Neuronal stem cell (in vitro differentiated cells): ENCODE measurements at regions not wholly inside any gene's neighbourhood (a gene's known extent, or its start where the extent isn't known, plus 50 kb on each side); places are given as distances from the start of the nearest gene placed in this dataset.

Experiments
- DNase-seq: peaks from one replicate; pipeline ENCODE4 v3.0.0-alpha.2; 2013; ENCODE audit warnings: low spot score
- H2AFZ ChIP-seq: one replicate; pipeline ENCODE4 v1.6.1; 2013; ENCODE audit warnings: mild to moderate bottlenecking, low read length, inconsistent platforms
- H2AK5ac ChIP-seq: 2 replicates; pipeline ENCODE4 v1.6.1; 2013; ENCODE audit warnings: low read depth, mild to moderate bottlenecking, inconsistent platforms, low read length, moderate library complexity, mixed read lengths
- H2BK120ac ChIP-seq: 2 replicates; pipeline ENCODE4 v1.6.1; 2013; ENCODE audit warnings: low read depth, mild to moderate bottlenecking, inconsistent platforms, low read length, moderate library complexity, mixed read lengths
- H2BK12ac ChIP-seq: one replicate; pipeline ENCODE4 v1.6.1; 2013; ENCODE audit warnings: low read length, inconsistent platforms
- H2BK15ac ChIP-seq: 2 replicates; pipeline ENCODE4 v1.6.1; 2013; ENCODE audit warnings: mild to moderate bottlenecking, low read length, inconsistent platforms, mixed read lengths
- H2BK5ac ChIP-seq: one replicate; pipeline ENCODE4 v1.6.1; 2013; ENCODE audit warnings: inconsistent platforms, mild to moderate bottlenecking, low read length, moderate library complexity
- H3K14ac ChIP-seq: one replicate; pipeline ENCODE4 v1.6.1; 2013; ENCODE audit warnings: low read length, inconsistent platforms
- H3K18ac ChIP-seq: 2 replicates; pipeline ENCODE4 v1.6.1; 2013; ENCODE audit warnings: low read length, inconsistent platforms
- H3K23ac ChIP-seq: 2 replicates; pipeline ENCODE4 v1.6.1; 2013; ENCODE audit warnings: low read depth, mild to moderate bottlenecking, mixed read lengths, low read length, inconsistent platforms; ENCODE audit not compliant: poor library complexity
- H3K27ac ChIP-seq: replicated peaks from 3 replicates; pipeline ENCODE4 v1.5.1; 2013; ENCODE audit warnings: low read length, inconsistent platforms
- H3K27me3 ChIP-seq, 3 experiments: 2 replicates each; pipeline ENCODE4 v1.6.1; 2013; ENCODE audit warnings: low read length in 3 of 3, mild to moderate bottlenecking in 2 of 3, inconsistent platforms in 1 of 3, low read depth in 1 of 3, mixed read lengths in 1 of 3, moderate library complexity in 1 of 3; ENCODE audit not compliant: control insufficient read depth in 3 of 3, insufficient read depth in 3 of 3
- H3K36me3 ChIP-seq, 2 donors: replicated peaks in 1 of 2; 2 replicates each; pipeline ENCODE4 v1.6.1; 2013; ENCODE audit warnings: low read length in 2 of 2; ENCODE audit not compliant: control insufficient read depth in 2 of 2, insufficient read depth in 2 of 2
- H3K4ac ChIP-seq: 2 replicates; pipeline ENCODE4 v1.6.1; 2013; ENCODE audit warnings: inconsistent platforms, mild to moderate bottlenecking, low read length, moderate library complexity
- H3K4me1 ChIP-seq, 2 donors: 1 replicate in 1 of 2; 2 replicates in 1 of 2; pipeline ENCODE4 v1.6.1; 2013; ENCODE audit warnings: low read length in 2 of 2, low read depth in 1 of 2; ENCODE audit not compliant: control insufficient read depth in 2 of 2, insufficient read depth in 1 of 2
- H3K4me2 ChIP-seq: one replicate; pipeline ENCODE4 v1.6.1; 2013; ENCODE audit warnings: mild to moderate bottlenecking, low read length, inconsistent platforms; ENCODE audit not compliant: insufficient read depth, poor library complexity, severe bottlenecking
- H3K4me3 ChIP-seq, 2 donors: 2 replicates each; pipeline ENCODE4 v1.5.1; 2013; ENCODE audit warnings: low read length in 2 of 2, mild to moderate bottlenecking in 2 of 2, inconsistent platforms in 1 of 2, moderate library complexity in 1 of 2
- H3K79me1 ChIP-seq: one replicate; pipeline ENCODE4 v1.6.1; 2013; ENCODE audit warnings: low read depth, mild to moderate bottlenecking, inconsistent platforms, low read length, moderate library complexity
- H3K9ac ChIP-seq: one replicate; pipeline ENCODE4 v1.6.1; 2013; ENCODE audit warnings: mild to moderate bottlenecking, low read depth, low read length, inconsistent platforms; ENCODE audit not compliant: poor library complexity
- H3K9me3 ChIP-seq, 2 donors: replicated peaks in 1 of 2; 2 replicates each; pipeline versions ENCODE3 to v1.6.1; 2013; ENCODE audit warnings: low read length in 2 of 2, mild to moderate bottlenecking in 2 of 2, inconsistent platforms in 1 of 2, low read depth in 1 of 2, mixed read lengths in 1 of 2, moderate library complexity in 1 of 2; ENCODE audit not compliant: control insufficient read depth in 2 of 2, insufficient read depth in 1 of 2
- H4K8ac ChIP-seq: one replicate; pipeline ENCODE4 v1.6.1; 2013; ENCODE audit warnings: low read depth, mild to moderate bottlenecking, inconsistent platforms, low read length, moderate library complexity
- H4K91ac ChIP-seq: one replicate; pipeline ENCODE4 v1.6.1; 2013; ENCODE audit warnings: low read length, low read depth, mild to moderate bottlenecking, inconsistent platforms; ENCODE audit not compliant: poor library complexity
- WGBS, 2 donors: extraction: QIAGEN DNeasy Blood & Tissue Kit; methylation state at CpG; one replicate each; pipeline ENCODE4 v1.1.7; 2013; ENCODE audit warnings: missing lambda C conversion rate in 2 of 2, mixed read lengths in 1 of 2; ENCODE audit not compliant: insufficient read length in 2 of 2, insufficient replicate concordance in 1 of 2; ENCODE audit errors: extremely low coverage in 2 of 2; 5-methylcytosine and 5-hydroxymethylcytosine counted together

- no peak overlapping the region for H2BK5ac ChIP-seq
- H3K27me3 ChIP-seq: peaks cover 0 to 3% (median 0%) of the 10 kb centered on the region in 3 experiments
- no peak overlapping the region for H4K91ac ChIP-seq
- no peak overlapping the region for H3K27ac ChIP-seq
- H2BK15ac ChIP-seq: no peak overlapping the region
- H2AFZ ChIP-seq: peak overlapping the region; percentile 62
- no peak overlapping the region for H4K8ac ChIP-seq
- H3K4me3 ChIP-seq: no peak overlapping the region
- H3K4me1 ChIP-seq: peaks cover 6 to 22% of the 10 kb centered on the region in 2 donors
- no peak for DNase-seq
- H2AK5ac ChIP-seq: peak overlapping the region; percentile 28
- H3K14ac ChIP-seq: peak overlapping the region; percentile 21
- H3K9ac ChIP-seq: no peak overlapping the region
- H3K23ac ChIP-seq: no peak overlapping the region
- H3K18ac ChIP-seq: peak overlapping the region; percentile 52
- no peak overlapping the region for H3K4me2 ChIP-seq
- H3K9me3 ChIP-seq: no peaks in the 10 kb centered on the region
- WGBS, 2 donors: no CpG with 5 or more reads among the region's 17 CpGs
- H3K36me3 ChIP-seq: no peaks in the 10 kb centered on the region
- no peak overlapping the region for H2BK120ac ChIP-seq
- H2BK12ac ChIP-seq: no peak overlapping the region
- H3K79me1 ChIP-seq: peaks cover 1% of the 10 kb centered on the region
- no peak overlapping the region for H3K4ac ChIP-seq
Observed at GRCh38 chrX:39477031-39477761, 620.6 kb downstream of the BCOR start.

DNA sequence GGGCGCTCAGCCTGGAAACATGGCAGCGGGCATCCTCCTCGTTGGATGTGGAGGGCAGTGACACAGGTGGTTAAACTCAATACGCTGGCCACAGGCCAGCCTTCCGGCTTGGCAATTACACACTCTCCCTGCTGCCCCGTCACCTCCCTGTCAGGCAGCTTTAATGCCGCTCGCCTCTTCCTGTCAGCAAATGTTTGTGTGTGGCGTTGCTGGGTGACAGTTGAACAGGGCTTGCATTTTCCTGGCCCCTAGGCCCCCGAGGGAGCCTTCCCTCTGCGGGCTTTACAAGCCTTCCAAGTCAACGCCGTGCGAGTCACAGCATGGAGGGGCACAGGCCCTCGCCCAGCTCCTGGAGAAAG lies 620.0 kb downstream of the BCOR start:
- no peak overlapping the region for H3K27ac ChIP-seq
- no CpG with 5 or more reads among the region's 15 CpGs for WGBS, 2 donors
- no peak overlapping the region for H3K23ac ChIP-seq
- peaks cover 6 to 22% of the 10 kb centered on the region in 2 donors for H3K4me1 ChIP-seq
- peaks cover 1% of the 10 kb centered on the region for H3K79me1 ChIP-seq
- no peak overlapping the region for H3K4me2 ChIP-seq
- H3K14ac ChIP-seq: no peak overlapping the region
- peak overlapping the region; percentile 52 for H3K18ac ChIP-seq
- H2BK120ac ChIP-seq: no peak overlapping the region
- no peak overlapping the region for H2BK12ac ChIP-seq
- no peak for DNase-seq
- no peak overlapping the region for H4K8ac ChIP-seq
- no peaks in the 10 kb centered on the region for H3K36me3 ChIP-seq
- H2AK5ac ChIP-seq: peak overlapping the region; percentile 28
- no peak overlapping the region for H2BK15ac ChIP-seq
- H2BK5ac ChIP-seq: no peak overlapping the region
- no peaks in the 10 kb centered on the region for H3K9me3 ChIP-seq
- no peak overlapping the region for H4K91ac ChIP-seq
- H3K9ac ChIP-seq: no peak overlapping the region
- H3K4me3 ChIP-seq: no peak overlapping the region
- H2AFZ ChIP-seq: peak overlapping the region; percentile 62
- H3K4ac ChIP-seq: no peak overlapping the region
- H3K27me3 ChIP-seq: peaks cover 0 to 3% (median 0%) of the 10 kb centered on the region in 3 experiments

DNA sequence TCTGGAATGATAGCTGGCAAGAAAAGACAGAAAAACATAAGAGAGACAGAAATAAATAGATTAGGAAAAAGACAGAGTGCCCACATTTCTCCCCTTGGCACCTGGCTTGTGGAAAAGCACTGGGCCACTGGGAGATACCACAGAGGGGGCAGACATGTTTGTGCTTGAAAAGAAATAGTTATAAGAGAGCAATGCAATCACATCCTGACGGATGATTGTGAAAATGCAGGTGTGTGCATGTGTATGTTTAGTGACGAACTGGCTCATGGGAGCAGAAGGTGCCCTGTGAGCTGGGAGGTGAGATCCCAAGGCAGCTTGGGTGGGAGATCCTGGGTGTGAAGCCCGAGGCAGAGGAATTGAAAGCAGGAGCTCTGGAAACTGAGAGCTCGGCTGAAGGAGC lies 617.9 kb downstream of the BCOR start:
- Histone ChIP-seq H3K27me3 (peaks cover 0 to 3% (median 0%) of the 10 kb centered on the region in 3 experiments), H2BK120ac (no peak overlapping the region), H2AFZ (no peak overlapping the region), H3K36me3 (no peaks in the 10 kb centered on the region), H4K91ac (no peak overlapping the region), H3K4me2 (no peak overlapping the region), H3K27ac (no peak overlapping the region), H3K9ac (no peak overlapping the region), H3K79me1 (peaks cover 1% of the 10 kb centered on the region), H2AK5ac (no peak overlapping the region), H3K14ac (no peak overlapping the region), H2BK15ac (no peak overlapping the region), H2BK5ac (no peak overlapping the region), H3K9me3 (no peaks in the 10 kb centered on the region), H3K23ac (no peak overlapping the region), H2BK12ac (no peak overlapping the region), H3K18ac (peak overlapping the region; percentile 48), H4K8ac (no peak overlapping the region), H3K4me3 (no peak overlapping the region), H3K4me1 (peaks cover 6 to 18% of the 10 kb centered on the region in 2 donors), H3K4ac (no peak overlapping the region)
- WGBS, 2 donors: no CpG with 5 or more reads among the region's 4 CpGs
- DNase-seq: no peak

DNA sequence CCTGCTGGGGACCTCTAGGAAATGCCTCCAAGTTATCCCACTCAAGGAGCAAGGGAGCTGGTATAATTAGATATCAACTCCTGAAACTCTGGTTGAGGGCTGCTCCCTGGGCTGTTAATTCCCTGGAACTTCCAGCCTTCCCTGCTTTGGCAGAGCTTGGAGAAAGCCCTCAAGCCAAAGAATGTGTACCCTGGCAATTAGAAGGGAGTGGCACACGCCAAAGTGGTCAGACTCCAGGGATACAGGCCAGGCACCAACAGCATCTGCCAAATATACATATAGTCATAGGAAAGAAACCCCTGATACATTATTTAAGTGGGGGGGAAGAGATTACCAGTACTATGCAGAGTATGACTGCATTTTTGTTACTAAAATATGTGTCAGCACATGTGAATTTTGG lies 616.8 kb downstream of the BCOR start:
- WGBS, 2 donors: no CpG with 5 or more reads among the region's 1 CpG
- H4K8ac ChIP-seq: no peak overlapping the region
- no peak overlapping the region for H3K14ac ChIP-seq
- no peak overlapping the region for H3K4ac ChIP-seq
- DNase-seq: no peak
- H2BK5ac ChIP-seq: no peak overlapping the region
- peaks cover 0 to under 1% (median 0%) of the 10 kb centered on the region in 3 experiments for H3K27me3 ChIP-seq
- H3K27ac ChIP-seq: no peak overlapping the region
- no peak overlapping the region for H2AK5ac ChIP-seq
- no peak overlapping the region for H2BK15ac ChIP-seq
- H3K4me3 ChIP-seq: no peak overlapping the region
- H2AFZ ChIP-seq: no peak overlapping the region
- H3K9me3 ChIP-seq: no peaks in the 10 kb centered on the region
- H2BK12ac ChIP-seq: no peak overlapping the region
- H3K36me3 ChIP-seq: no peaks in the 10 kb centered on the region
- H4K91ac ChIP-seq: no peak overlapping the region
- no peak overlapping the region for H3K4me2 ChIP-seq
- peaks cover 1% of the 10 kb centered on the region for H3K79me1 ChIP-seq
- peaks cover 5 to 10% of the 10 kb centered on the region in 2 donors for H3K4me1 ChIP-seq
- no peak overlapping the region for H3K9ac ChIP-seq
- H3K23ac ChIP-seq: no peak overlapping the region
- no peak overlapping the region for H2BK120ac ChIP-seq
- H3K18ac ChIP-seq: no peak overlapping the region
